CD4-positive, alpha-beta T cell (primary cell): ENCODE measurements at regions not wholly inside any gene's neighbourhood (a gene's known extent, or its start where the extent isn't known, plus 50 kb on each side); places are given as distances from the start of the nearest gene placed in this dataset.

Experiments used
- ATAC-seq: fragments of 200-7000 bp; cut with Tn5 transposase; one replicate; pipeline ENCODE4 v1.10.0; 2022; ENCODE audit warnings: mild to moderate bottlenecking; ENCODE audit not compliant: poor library complexity
- CTCF ChIA-PET: fragments of 350-600 bp; sonication (Branson Sonifier 250); formaldehyde crosslinking; loops from one replicate; lab custom pipeline; 2021; ENCODE audit warnings: antibody characterized with exemption, inconsistent platforms; lab: Charles Lee
- POLR2A ChIA-PET: fragments of 350-600 bp; sonication (Branson Sonifier 250); formaldehyde crosslinking; loops from one replicate; lab custom pipeline; 2021; ENCODE audit warnings: antibody characterized with exemption, inconsistent platforms; lab: Charles Lee
- DNase-seq, 14 experiments: peaks; one replicate each; pipeline ENCODE4 v3.0.0-alpha.2; 2013 to 2020; ENCODE audit warnings: mixed read lengths in 2 of 14
- H3K27ac ChIP-seq, 2 donors: one replicate each; pipeline versions ENCODE4 v1.5.1 to v1.7.0; 2013; ENCODE audit warnings: low read length in 2 of 2, low read depth in 1 of 2, mild to moderate bottlenecking in 1 of 2
- H3K27me3 ChIP-seq, 2 experiments: 1 replicate in 1 of 2; 2 replicates in 1 of 2; pipeline versions ENCODE4 v1.6.1 to v1.7.0; 2013; ENCODE audit warnings: low read length in 2 of 2, control low read depth in 1 of 2, mild to moderate bottlenecking in 1 of 2, moderate library complexity in 1 of 2; ENCODE audit not compliant: insufficient read depth in 2 of 2, control insufficient read depth in 1 of 2
- H3K36me3 ChIP-seq: one replicate; pipeline ENCODE4 v1.6.1; 2013; ENCODE audit warnings: low read length, control low read depth; ENCODE audit not compliant: insufficient read depth
- H3K4me1 ChIP-seq: one replicate; pipeline ENCODE4 v1.6.1; 2013; ENCODE audit warnings: low read length, control low read depth; ENCODE audit not compliant: insufficient read depth
- H3K4me3 ChIP-seq: one replicate; pipeline ENCODE4 v1.5.1; 2013; ENCODE audit warnings: mild to moderate bottlenecking, low read length, moderate library complexity
- H3K9me3 ChIP-seq, 2 experiments: 1 replicate in 1 of 2; 2 replicates in 1 of 2; pipeline versions ENCODE4 v1.6.1 to v1.7.0; 2013; ENCODE audit warnings: low read length in 2 of 2, mild to moderate bottlenecking in 2 of 2, control low read depth in 1 of 2, moderate library complexity in 1 of 2; ENCODE audit not compliant: control insufficient read depth in 1 of 2, insufficient read depth in 1 of 2
- H3K27ac Mint-ChIP-seq: one replicate; pipeline ENCODE4 v1.8.0; 2020; ENCODE audit warnings: mixed read lengths
- H3K27me3 Mint-ChIP-seq: one replicate; pipeline ENCODE4 v1.8.0; 2021; ENCODE audit warnings: mixed read lengths
- H3K36me3 Mint-ChIP-seq: one replicate; pipeline ENCODE4 v1.8.0; 2021; ENCODE audit warnings: low read depth, mixed read lengths
- H3K4me1 Mint-ChIP-seq: one replicate; pipeline ENCODE4 v1.8.0; 2021; ENCODE audit warnings: low read depth, mixed read lengths
- H3K4me3 Mint-ChIP-seq: one replicate; pipeline ENCODE4 v1.8.0; 2020; ENCODE audit warnings: mild to moderate bottlenecking, mixed read lengths
- H3K9me3 Mint-ChIP-seq: one replicate; pipeline ENCODE4 v1.8.0; 2020; ENCODE audit warnings: mixed read lengths
- intact Hi-C, 2 experiments: fragments of 100-400 bp; cut with DNase I in 1 of 2; cut with micrococcal nuclease in 1 of 2; formaldehyde crosslinking; loops; one replicate each; pipeline versions ENCODE4 v1.15.1 to v1.9.0; 2023 to 2025; cut with DNase I, micrococcal nuclease
- TF ChIP-seq, protein P1 (sequence below): fragments of 200-600 bp; IDR thresholded peaks from one replicate; pipeline ENCODE4 v1.8.0; 2022; ENCODE audit warnings: antibody characterized with exemption, mild to moderate bottlenecking

GRCh38 chr15:61629269-61629668, 400.2 kb upstream of the RORA start:
- CTCF ChIA-PET = no interaction called here
- Mint-ChIP-seq H3K9me3 (peaks cover 3% of the 10 kb centered on the region), H3K4me1 (no peaks in the 10 kb centered on the region), H3K4me3 (no peak overlapping the region), H3K36me3 (no peaks in the 10 kb centered on the region), H3K27ac (no peak overlapping the region), H3K27me3 (peaks cover 22% of the 10 kb centered on the region)
- no peak overlapping the region for H3K4me3 ChIP-seq
- peaks cover 3% of the 10 kb centered on the region in 2 experiments for H3K27me3 ChIP-seq
- no peaks in the 10 kb centered on the region for H3K9me3 ChIP-seq
- POLR2A ChIA-PET = no interaction called here
- no peak overlapping the region for H3K27ac ChIP-seq
- intact Hi-C loops = no loop called here
- H3K36me3 ChIP-seq = no peaks in the 10 kb centered on the region
- no peak for DNase-seq
- H3K4me1 ChIP-seq = no peaks in the 10 kb centered on the region
- no peak for ATAC-seq
- TF ChIP-seq, protein P1, sequence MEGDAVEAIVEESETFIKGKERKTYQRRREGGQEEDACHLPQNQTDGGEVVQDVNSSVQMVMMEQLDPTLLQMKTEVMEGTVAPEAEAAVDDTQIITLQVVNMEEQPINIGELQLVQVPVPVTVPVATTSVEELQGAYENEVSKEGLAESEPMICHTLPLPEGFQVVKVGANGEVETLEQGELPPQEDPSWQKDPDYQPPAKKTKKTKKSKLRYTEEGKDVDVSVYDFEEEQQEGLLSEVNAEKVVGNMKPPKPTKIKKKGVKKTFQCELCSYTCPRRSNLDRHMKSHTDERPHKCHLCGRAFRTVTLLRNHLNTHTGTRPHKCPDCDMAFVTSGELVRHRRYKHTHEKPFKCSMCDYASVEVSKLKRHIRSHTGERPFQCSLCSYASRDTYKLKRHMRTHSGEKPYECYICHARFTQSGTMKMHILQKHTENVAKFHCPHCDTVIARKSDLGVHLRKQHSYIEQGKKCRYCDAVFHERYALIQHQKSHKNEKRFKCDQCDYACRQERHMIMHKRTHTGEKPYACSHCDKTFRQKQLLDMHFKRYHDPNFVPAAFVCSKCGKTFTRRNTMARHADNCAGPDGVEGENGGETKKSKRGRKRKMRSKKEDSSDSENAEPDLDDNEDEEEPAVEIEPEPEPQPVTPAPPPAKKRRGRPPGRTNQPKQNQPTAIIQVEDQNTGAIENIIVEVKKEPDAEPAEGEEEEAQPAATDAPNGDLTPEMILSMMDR = no peak

- peaks cover 0 to 3% of the 10 kb centered on the region in 2 experiments for H3K27me3 ChIP-seq
- intact Hi-C loops = loop anchor here in 1 of 2 experiments (5.0 kb wide), 1 partner anchor 1118 kb away; no protein-coding TSS in a partner anchor
- CTCF ChIA-PET = no interaction called here
These were observed 395.8 kb upstream of the RORA start for GRCh38 chr15:61624950-61625349.

GRCh38 chr15:61623746-61624145, 394.6 kb upstream of the RORA start:
- no peak overlapping the region for H3K27ac Mint-ChIP-seq
- H3K4me3 Mint-ChIP-seq = no peak overlapping the region
- H3K9me3 Mint-ChIP-seq = no peaks in the 10 kb centered on the region
- DNase-seq = no peak
- intact Hi-C loops = loop anchor here in 1 of 2 experiments (5.0 kb wide), 1 partner anchor 1116 kb away; no protein-coding TSS in a partner anchor
- no peak for ATAC-seq
- H3K4me3 ChIP-seq = no peak overlapping the region
- TF ChIP-seq, protein P1 = no peak
- H3K4me1 ChIP-seq = no peaks in the 10 kb centered on the region
- H3K36me3 ChIP-seq = no peaks in the 10 kb centered on the region
- ChIA-PET CTCF (no interaction called here), POLR2A (no interaction called here)
- H3K4me1 Mint-ChIP-seq = no peaks in the 10 kb centered on the region
- H3K27me3 ChIP-seq = no peaks in the 10 kb centered on the region
- H3K9me3 ChIP-seq = no peaks in the 10 kb centered on the region
- no peak overlapping the region for H3K27ac ChIP-seq
- H3K27me3 Mint-ChIP-seq = peaks cover 19% of the 10 kb centered on the region
- no peaks in the 10 kb centered on the region for H3K36me3 Mint-ChIP-seq

More at GRCh38 chr15:61624950-61625349, 395.8 kb upstream of the RORA start:
- Histone ChIP-seq H3K36me3 (no peaks in the 10 kb centered on the region), H3K27ac (no peak overlapping the region), H3K4me1 (no peaks in the 10 kb centered on the region), H3K9me3 (no peaks in the 10 kb centered on the region), H3K4me3 (no peak overlapping the region)
- ATAC-seq = no peak
- DNase-seq = no peak
- H3K36me3 Mint-ChIP-seq = no peaks in the 10 kb centered on the region
- no peaks in the 10 kb centered on the region for H3K4me1 Mint-ChIP-seq
- H3K27ac Mint-ChIP-seq = no peak overlapping the region
- TF ChIP-seq, protein P1 = no peak
- H3K27me3 Mint-ChIP-seq = peaks cover 19% of the 10 kb centered on the region
- POLR2A ChIA-PET = no interaction called here
- no peak overlapping the region for H3K4me3 Mint-ChIP-seq
- H3K9me3 Mint-ChIP-seq = no peaks in the 10 kb centered on the region
